AG04449 (cell line): ENCODE measurements at regions not wholly inside any gene's neighbourhood (a gene's known extent, or its start where the extent isn't known, plus 50 kb on each side); places are given as distances from the start of the nearest gene placed in this dataset.

Experiments
- CTCF ChIA-PET: fragments of 350-600 bp; formaldehyde crosslinking; extraction: SDS; loops from one replicate; lab custom pipeline; 2021; ENCODE audit warnings: antibody characterized with exemption; lab: Yijun Ruan, JAX
- POLR2A ChIA-PET: fragments of 400-600, 350-600 bp; formaldehyde crosslinking; extraction: SDS; loops from one replicate; lab custom pipeline; 2020; ENCODE audit warnings: antibody characterized with exemption, inconsistent platforms; lab: Yijun Ruan, JAX
- DNase-seq: peaks from one replicate; pipeline ENCODE4 v3.0.0-alpha.2; 2010; ENCODE audit warnings: low read depth, low spot score
- H3K4me3 ChIP-seq: 2 replicates; pipeline ENCODE4 v1.5.1; 2011; ENCODE audit warnings: low read depth, mild to moderate bottlenecking, control low read depth, low read length
- CTCF ChIP-seq: IDR thresholded peaks from one replicate; pipeline ENCODE4 v1.5.1; 2011; ENCODE audit warnings: mild to moderate bottlenecking, moderate library complexity, low read length, control low read depth, inconsistent platforms; ENCODE audit not compliant: insufficient read depth; ENCODE audit errors: missing control alignments

GRCh38 chr12:24034894-24035293 is 85.4 kb upstream of the SOX5 start:
- no peak for DNase-seq
- POLR2A ChIA-PET: no interaction called here
- CTCF ChIA-PET: no interaction called here
- no peak overlapping the region for H3K4me3 ChIP-seq
- TF ChIP-seq CTCF: no peak

- ChIA-PET POLR2A (no interaction called here), CTCF (no interaction called here)
- TF ChIP-seq CTCF: no peak
- no peak overlapping the region for H3K4me3 ChIP-seq
- DNase-seq: no peak
Measured at GRCh38 chr12:24034160-24034559, 84.7 kb upstream of the SOX5 start.

- DNase-seq: no peak
- H3K4me3 ChIP-seq: no peak overlapping the region
- ChIA-PET CTCF (no interaction called here), POLR2A (no interaction called here)
- TF ChIP-seq CTCF: no peak
Measured at GRCh38 chr12:24027352-24027751, 77.9 kb upstream of the SOX5 start.

- DNase-seq: no peak
- CTCF ChIA-PET: no interaction called here
- TF ChIP-seq CTCF: no peak
Measured at GRCh38 chr12:24025153-24025798, 75.8 kb upstream of the SOX5 start.

GRCh38 chr12:24023081-24023480 is 73.6 kb upstream of the SOX5 start:
- no peak for DNase-seq
- ChIA-PET POLR2A (no interaction called here), CTCF (no interaction called here)
- no peak overlapping the region for H3K4me3 ChIP-seq
- TF ChIP-seq CTCF: no peak

More at GRCh38 chr12:24025153-24025798, 75.8 kb upstream of the SOX5 start:
- H3K4me3 ChIP-seq: no peak overlapping the region
- POLR2A ChIA-PET: no interaction called here

- CTCF ChIA-PET: no interaction called here
- POLR2A ChIA-PET: no interaction called here
- no peak for DNase-seq
Measured at GRCh38 chr12:24021164-24021502, 71.7 kb upstream of the SOX5 start.

More at GRCh38 chr12:24021164-24021502, 71.7 kb upstream of the SOX5 start:
- no peak overlapping the region for H3K4me3 ChIP-seq
- no peak for TF ChIP-seq CTCF
